Fibroblast of gingiva (primary cell): ENCODE measurements at regions not wholly inside any gene's neighbourhood (a gene's known extent, or its start where the extent isn't known, plus 50 kb on each side); places are given as distances from the start of the nearest gene placed in this dataset.
A peak's percentile ranks its signal among the peaks of the same experiment; 100 is the strongest.
"Not testable (repeated sequence)": the region's sequence is repeated elsewhere in the genome, so short reads cannot be mapped to it uniquely, and the experiment has no call there.

Source experiments
- DNase-seq: peaks from one replicate; pipeline ENCODE4 v3.0.0-alpha.2; 2011; ENCODE audit warnings: low read depth

DNA sequence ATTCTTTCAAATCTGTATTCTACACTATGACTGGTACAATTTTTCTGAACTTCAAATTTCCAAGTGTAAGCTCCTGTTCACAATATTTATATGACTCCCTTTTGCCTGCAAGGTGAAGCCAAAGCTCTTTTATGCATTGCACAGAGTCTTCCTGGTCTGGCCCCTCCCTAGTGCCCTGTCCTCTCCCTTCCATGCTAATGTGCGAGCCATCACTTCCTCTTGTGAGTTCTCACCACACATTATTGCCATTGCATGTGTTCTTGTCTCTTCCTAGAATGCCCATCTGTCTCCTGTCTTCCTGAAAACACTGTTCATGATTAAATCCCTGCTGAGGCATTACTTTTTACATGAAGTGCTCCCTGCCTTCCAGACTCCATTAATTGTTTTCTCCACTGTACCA, 169.9 kb downstream of the MC4R start:
- DNase-seq = no peak

DNA sequence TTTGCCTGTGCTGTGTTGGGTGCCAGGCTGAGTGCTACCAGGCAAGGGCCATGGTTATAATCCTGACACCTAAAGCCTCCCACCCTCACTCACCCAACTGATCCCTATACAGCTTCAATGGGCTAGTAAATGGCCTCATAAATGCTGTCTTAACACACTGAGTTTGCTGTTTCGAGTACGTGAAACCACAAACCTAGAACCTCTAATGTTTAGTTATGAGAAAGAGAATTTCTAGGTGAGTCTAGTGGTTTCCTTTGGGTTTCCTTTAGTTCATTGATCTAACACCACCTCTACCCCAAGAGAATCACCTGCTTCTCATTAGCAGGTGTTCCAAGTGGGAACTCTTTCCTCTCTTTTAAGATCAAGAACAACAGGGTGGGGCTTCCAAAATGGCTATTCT, 172.0 kb downstream of the MC4R start:
- DNase-seq = no peak

DNA sequence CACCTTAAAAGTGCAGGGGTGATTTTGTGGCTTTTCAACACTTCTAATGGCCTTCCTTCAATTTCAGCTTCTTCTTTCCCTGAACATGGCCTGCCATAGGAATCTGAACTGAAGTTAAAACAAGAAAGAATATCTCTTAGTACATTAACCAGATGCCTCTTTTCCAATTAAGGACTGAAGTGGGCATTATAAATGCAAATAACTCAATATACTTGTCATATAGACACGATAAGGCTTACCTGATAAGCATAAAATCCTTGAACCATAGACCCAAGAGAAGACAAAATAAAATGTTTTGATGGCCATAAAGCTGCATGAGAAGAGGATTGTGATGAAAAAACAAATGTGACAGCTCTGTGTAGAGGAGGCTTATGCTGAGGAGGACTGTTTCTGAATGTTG, 173.1 kb downstream of the MC4R start:
- DNase-seq = no peak

DNA sequence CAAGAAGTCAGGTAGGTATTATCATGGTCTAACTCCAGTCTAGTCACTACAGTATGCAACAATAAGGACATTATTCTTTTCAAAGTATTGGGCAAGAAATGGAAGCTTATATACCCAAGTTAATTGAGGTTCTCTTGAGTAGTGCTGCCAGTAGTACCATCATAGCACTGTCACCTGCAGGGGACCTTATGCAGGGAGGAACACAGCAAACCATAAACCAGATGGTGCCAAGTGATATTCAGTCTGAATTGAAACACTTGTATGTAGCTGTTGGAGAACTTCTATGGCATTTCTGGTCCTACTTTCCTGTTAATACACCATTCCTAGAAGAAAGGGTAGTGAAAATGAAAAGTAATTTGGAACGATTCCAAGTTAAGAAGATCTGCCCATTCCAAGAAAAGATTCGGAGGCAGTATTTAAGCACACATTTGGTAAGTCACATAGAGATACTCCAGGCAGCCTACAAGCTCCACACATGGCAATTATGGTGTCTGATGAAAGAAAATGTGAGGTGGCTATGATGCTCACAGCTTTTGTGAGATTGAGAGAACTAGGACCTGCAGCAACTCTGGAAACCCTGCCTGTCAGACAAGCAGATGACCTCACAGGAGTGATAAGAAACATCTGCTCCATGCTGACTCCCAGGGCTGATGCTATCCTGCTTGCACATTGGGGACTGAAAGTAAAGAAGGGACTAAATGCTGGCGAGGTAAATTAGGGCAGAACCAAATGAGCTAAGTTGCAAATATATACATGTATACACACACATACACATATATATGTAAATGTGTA, 174.7 kb downstream of the MC4R start:
- peak; percentile 3 for DNase-seq

DNA sequence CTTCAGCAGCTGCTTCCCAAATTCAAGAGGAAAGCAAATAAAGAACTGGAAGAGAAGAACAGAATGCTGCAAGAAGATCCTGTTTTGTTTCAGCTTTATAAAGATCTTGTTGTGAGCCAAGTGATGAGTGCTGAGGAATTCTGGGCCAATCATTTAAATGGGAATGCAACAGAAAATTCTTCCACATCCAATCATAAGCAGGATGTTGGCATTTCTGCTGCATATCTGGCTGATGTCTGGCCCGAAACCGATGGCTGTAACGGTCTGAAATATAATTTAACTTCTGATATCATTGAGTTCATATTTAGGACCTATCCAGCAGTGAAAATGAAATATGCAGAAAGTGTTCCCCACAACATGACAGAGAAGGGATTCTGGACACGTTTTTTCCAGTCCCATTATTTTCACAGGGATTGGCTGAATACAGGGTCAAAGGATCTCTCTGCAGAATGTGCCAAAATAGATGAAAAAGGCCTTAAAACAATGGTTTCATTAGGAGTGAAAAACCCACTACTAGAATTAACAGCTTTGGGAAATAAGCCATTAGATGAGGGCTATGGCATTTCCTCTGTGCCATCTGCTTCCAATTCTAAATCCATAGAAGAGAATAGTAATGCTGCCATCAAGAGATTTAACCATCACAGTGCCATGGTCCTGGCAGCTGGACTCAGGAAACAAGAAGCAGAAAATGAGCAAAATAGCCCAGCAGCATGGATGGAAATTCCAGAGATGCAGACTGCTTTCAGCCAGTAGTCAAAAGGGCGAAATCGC, 175.6 kb downstream of the MC4R start:
- no peak for DNase-seq

DNA sequence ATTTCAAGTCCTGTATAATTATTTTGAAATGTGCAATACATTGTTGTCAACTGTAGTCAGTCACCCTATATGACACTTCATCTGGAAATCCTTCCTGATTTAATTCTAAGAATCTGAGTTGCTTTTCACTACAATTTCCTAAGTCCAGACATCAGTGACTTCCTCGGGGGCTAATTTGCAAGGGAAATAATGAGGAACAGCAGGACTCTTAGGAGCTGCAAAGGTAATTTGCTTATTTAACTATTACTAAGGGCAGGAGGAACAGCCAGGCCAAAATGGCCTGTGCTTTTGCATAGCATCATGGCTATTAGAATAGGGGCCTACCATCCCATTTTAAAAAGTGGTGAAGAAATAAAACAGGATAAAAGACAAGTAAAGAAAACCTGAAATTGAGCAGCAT, 178.8 kb downstream of the MC4R start:
- DNase-seq = no peak

DNA sequence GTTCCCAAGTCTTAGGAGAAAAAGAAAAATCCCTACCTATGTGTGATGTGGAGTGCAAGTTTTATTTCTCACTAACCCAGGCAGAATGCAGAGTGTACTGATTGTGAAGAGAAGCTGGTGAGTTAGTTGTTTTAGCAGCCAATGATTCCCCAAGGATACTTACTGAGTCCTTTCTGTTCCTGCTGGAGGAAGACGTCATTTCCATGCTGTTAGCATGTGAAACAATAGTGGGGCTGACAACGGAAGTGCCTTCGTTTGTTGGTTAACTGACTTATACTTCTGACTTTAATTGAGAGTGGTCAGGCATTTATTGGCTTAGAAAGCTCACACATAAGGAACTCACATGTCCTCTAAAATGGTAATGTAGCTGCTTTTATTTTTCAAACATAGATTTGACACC, 180.6 kb downstream of the MC4R start:
- DNase-seq = no peak

DNA sequence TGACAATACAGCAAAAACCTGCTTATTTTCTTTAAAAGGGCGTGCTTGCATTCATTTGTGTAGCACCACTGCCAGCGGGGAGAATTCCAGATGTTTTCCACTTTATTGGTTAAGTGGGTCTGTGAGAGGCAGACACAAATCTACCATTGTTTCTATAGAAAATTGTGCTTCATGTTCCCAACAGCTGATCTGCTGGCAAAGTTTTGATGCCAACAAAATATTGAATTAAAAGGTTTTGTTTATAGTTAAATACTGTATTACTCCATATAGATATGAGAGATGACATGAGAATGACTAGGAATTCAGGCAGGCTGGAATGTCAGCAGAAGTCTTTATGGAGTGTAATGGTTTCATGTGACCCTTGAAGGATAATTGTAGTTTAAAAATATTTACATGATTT, 182.7 kb downstream of the MC4R start:
- DNase-seq = no peak

DNA sequence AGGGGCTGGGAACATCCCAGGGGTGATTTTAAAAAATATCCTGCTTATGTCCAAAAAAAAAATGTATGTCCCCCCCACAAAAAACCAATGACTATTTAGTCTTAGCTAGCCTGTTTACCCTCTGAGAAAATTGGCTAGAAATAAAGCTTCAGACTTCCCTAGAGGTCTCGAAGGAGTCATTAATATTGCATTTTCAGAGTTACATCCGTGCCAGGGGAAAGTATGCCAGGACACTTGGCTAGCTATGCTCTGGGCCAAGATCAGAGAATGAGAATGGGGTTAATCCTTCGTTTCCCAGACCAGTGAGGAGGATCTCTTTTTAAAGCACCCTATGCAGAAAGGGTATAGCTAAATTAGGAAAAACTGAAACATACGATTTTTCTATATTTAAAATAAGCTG, 183.6 kb downstream of the MC4R start:
- no peak for DNase-seq

DNA sequence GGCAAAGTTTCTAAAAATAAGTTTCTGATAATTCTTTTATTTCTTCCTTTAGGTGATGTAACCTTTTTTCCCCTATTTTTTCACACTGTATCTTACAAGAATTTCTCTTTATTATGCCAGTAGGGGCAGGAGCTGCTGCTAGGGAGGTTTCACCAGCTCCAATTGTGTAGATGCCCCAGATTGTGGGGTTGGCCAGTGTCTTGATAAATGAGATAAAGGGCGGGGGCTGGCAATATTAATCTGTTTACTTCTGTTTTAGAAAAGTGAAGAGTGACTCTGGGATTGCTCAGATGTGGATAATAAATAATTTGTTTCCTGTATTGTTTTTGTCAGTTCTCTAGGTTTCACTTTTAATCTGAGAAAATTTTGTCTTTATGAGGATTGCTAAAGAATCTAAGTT, 190.4 kb downstream of the MC4R start:
- no peak for DNase-seq

DNA sequence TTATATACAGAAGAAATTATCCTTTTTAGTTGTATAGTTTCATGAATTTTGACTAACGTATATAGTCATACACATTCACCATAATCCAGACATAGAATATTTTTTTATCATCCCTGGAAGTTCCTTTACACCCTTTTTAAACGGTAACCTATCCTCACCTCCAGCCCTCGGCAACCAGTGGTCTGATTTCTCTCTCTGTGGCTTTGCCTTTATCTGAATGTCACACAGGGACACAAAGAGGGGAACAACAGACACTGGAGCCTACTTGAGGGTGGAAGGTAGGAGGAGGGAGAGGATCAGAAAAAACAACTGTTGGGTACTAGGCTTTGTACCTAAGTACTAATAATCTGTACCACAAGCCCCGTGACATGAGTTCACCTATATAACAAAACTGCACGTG, 191.9 kb downstream of the MC4R start:
- DNase-seq = no peak

DNA sequence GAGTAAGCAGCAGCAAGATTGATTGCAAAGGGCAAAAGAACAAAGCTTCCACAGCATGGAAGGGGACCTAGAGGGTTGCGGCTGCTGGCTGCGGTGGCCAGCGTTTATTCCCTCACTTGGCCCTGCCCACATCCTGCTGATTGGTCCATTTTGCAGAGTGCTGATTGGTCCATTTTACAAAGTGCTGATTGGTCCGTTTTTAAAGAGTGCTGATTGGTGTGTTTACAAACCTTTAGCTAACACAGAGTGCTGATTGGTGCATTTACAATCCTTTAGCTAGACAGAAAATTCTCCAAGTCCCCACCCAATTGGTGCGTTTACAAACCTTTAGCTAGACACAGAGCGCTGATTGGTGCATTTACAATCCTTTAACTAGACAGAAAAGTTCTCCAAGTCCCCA, 194.4 kb downstream of the MC4R start:
- not testable (repeated sequence) for DNase-seq

DNA sequence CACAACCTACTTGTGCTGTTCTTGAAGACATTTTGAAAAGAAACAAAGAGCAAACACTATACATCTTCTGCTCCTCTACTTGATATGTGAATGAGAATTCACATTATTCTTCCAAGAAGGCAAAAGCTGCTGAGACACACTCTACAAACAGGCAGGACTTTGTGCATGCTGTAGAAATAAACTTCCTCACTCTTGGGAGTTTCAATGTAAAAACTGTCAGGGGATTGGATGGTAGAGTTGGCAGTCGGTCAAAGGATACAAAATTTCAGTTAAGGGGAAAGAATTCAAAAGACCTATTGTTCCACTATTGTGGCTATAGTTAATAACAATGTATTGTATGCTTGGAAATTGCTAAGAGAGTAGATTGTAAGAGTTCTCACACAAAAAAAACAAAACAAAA, 196.3 kb downstream of the MC4R start:
- no peak for DNase-seq

DNA sequence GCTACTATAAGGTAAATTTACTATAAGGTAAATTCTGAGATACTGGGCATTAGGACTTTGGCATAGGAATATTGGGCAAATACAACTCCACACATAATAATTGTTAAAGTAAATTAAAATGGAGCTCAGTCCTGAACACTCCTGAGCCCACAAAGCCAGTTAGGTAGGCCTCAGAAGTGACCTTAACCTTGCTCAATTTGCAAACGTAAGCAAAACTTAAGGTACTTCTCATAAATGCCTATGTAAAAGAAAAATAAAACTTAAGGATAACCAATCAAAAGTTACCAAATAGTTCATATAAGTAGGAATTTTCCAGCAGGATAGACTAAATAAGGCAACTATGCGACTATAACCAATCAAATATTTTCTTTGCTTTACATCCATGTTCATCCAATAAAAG, 197.7 kb downstream of the MC4R start:
- no peak for DNase-seq

DNA sequence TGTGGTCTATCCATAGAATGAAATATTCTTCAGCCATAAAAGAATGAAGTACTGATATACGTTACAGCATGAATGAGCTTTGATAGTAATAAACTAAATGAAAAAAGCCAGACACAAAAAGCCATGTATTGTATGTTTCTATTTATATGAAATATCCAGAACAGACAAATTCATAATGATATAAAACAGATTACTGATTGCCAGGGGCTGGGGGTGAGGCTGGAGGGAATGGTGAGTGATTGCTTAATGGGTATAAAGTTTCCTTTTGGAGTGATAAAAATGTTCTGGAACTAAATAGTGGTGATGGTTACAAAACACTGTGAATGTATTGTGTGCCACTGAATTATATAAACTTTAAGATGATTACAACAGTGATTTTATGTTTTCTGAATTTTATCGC, 200.5 kb downstream of the MC4R start:
- no peak for DNase-seq

DNA sequence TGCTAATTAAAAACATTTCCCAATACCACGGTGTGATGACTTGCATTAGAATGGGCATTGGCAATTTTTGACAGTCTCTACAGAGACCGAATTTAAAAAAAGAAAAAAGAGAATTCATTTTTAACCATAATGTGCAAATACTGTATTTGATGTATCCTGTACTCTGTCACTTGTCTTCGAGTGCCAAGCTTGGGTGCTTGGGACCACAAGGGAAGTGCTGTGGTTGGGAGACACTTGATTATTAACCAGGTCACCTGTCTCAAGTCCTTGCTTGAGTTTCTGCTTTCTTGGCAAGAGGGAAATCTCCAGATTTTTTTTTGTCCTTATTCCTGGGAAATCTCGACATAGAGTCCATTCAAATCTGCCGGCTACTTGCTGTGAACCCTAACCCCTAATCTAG, 209.0 kb downstream of the MC4R start:
- no peak for DNase-seq

DNA sequence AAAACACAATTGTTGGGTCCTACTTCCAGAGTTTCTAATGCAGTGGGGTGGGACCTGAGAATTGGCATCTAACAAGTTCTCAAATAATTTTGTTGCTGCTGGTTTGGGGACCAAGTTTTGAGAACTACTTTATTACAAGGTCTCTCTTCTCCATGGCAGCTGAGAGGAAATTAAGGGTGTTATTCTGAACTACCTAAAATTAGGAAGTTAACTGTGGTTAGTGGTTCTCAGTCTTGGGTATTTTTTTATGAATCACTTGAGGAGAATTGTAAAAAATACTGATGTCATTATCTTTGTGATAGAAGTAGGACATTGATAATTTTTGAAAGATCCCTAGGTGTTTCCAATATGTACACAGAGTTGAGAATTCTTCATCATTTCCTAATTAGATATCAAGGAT, 210.2 kb downstream of the MC4R start:
- no peak for DNase-seq

DNA sequence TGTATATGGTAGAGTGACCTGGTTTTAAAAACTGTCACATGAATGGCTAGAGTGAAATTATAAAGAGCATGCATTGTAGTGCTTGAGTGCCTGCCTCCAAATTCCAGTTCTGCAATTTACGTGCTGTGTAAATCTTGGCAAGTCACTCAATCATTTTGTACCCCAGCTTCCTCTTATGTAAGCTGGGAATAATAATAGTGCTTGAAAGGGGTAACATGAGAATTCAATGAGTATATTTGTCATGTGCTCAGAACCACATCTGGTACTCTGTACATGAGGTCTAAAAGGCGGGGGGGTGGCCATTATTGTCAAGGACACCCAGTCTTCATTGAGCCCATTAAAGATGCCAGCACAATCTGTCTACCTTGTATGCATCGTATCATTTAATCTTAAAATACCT, 214.8 kb downstream of the MC4R start:
- DNase-seq = no peak

DNA sequence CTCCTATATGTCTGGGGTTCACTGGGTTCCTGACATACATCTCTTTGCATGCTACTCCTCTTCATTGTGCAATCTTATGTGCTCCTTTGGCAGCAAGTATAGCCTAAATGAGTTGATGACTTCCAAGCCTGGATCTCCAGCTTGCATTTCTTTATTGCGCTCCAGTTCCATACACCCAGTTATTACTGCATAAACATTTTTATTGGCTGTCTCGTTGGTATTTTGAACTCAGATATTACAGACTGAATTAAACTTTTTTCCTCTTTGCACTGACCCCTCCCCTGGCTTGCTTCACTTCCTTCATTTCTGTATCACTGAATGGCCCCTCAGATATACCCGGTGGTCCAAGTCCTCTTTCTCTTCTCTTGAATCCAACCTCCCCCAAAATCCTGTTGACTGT, 219.2 kb downstream of the MC4R start:
- DNase-seq = no peak

DNA sequence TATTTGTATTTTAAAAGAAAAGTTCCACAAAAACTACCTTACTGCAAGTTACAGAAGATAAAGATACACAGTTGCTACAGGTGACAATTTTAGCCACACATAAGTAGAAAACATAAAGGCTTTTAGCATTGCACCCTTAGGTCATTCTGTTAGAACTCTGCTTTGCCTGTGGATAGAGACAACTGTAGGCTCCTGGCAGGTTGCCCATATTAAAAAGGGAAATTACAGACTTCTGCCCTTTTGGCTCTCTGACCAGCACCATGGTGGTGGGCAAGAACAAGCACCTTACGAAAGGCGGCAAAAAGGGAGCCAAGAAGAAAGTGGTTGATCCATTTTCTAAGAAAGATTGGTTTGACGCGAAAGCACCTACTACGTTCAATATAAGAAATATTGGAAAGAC, 223.3 kb downstream of the MC4R start:
- no peak for DNase-seq

DNA sequence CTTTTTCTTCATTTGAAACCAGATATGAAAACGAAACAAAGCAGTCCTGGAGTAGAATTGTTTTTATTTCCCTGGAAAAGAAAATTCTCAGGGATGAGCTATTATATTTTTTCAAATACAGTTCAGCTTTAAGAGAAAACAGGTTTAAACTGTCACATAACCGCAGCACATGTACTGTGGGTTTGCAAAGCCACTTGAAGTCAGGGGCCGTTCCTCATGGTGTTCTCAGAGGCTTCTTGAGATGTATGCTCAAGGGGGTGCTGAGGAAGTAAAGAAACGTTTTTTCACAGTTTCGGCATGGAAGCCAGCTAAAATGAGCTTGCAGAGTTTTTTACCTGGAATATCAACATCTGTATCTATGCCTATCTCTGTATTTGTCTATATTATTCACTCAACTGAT, 225.3 kb downstream of the MC4R start:
- no peak for DNase-seq

DNA sequence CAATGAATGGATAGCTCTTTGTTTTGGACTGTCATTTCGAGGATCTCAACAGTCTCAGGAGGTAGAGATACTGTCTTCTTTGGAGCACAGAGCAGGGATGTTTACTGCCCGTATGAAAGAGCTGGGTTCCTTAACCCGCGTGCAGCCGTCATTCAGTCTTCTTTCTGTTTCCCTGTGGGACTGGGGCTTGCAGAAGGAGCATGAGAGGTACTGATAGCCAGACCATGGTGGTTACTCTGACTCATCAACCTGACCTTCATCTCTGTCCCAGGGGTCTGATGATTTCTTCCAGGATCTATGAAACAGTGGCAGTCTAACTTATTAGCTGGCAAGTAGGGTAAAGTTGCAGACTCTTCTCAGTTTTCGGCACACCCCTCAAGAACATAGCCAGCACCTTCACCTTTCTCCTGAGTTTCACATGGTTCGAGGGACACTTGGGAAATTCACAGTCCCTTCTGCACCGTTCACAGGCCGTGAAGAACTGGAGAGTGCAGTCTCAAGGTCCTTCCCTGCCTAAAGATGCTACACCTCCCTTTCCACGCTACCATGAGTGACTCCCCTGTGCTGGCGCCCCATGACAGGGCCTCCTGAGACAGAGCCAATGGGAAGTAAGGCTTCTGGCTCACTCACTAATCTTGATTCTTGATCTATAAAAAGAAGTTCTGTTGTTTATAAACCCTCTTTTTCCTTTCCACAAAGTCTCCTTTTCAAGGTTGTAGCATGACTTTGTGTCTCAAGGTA, 226.2 kb downstream of the MC4R start:
- DNase-seq = peak; percentile 14

DNA sequence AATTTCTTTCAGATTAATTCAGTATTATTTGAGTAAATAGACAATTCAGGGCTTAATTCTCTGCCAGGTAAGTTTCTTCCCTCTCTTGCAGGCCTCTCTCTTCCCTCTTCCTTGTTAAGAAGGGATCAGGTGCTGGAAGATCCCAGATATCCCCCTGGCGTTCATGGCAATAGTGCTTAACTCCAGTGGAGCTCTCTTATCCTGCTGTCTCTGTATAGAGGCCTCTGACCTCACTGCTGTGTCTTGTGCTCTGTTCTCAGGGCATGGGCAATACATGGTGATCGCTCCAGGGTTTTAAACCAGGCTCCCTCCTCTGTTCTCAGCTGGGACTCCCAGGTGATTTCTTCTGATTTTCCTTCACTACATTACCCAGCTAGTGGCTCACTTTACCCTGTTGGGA, 226.8 kb downstream of the MC4R start:
- no peak for DNase-seq
